Ectodermal cell (in vitro differentiated cells): ENCODE measurements at regions not wholly inside any gene's neighbourhood (a gene's known extent, or its start where the extent isn't known, plus 50 kb on each side); places are given as distances from the start of the nearest gene placed in this dataset.
"Not testable (repeated sequence)": the region's sequence is repeated elsewhere in the genome, so short reads cannot be mapped to it uniquely, and the experiment has no call there.

Source experiments
- H3K27ac ChIP-seq: 2 replicates; pipeline ENCODE4 v1.7.0; 2013; ENCODE audit warnings: mild to moderate bottlenecking, low read depth, low read length; ENCODE audit not compliant: insufficient read depth, poor library complexity, severe bottlenecking
- H3K27me3 ChIP-seq: 2 replicates; pipeline ENCODE4 v1.7.0; 2013; ENCODE audit warnings: mild to moderate bottlenecking, low read length; ENCODE audit not compliant: insufficient read depth, control insufficient read depth, poor library complexity, severe bottlenecking
- H3K36me3 ChIP-seq: one replicate; pipeline ENCODE4 v1.7.0; 2013; ENCODE audit warnings: low read length; ENCODE audit not compliant: control insufficient read depth, insufficient read depth
- H3K4me1 ChIP-seq: one replicate; pipeline ENCODE4 v1.7.0; 2013; ENCODE audit warnings: low read length; ENCODE audit not compliant: control insufficient read depth, insufficient read depth
- H3K4me3 ChIP-seq: 2 replicates; pipeline ENCODE4 v1.7.0; 2013; ENCODE audit warnings: low read depth, low read length, control low read depth; ENCODE audit not compliant: insufficient read depth
- H3K9me3 ChIP-seq: 2 replicates; pipeline ENCODE4 v1.7.0; 2013; ENCODE audit warnings: mild to moderate bottlenecking, low read length, moderate library complexity; ENCODE audit not compliant: control insufficient read depth
- WGBS, 2 experiments: methylation state at CpG; one replicate each; pipeline ENCODE4 v1.1.7; 2013; ENCODE audit warnings: missing lambda C conversion rate in 2 of 2; 5-methylcytosine and 5-hydroxymethylcytosine counted together

DNA sequence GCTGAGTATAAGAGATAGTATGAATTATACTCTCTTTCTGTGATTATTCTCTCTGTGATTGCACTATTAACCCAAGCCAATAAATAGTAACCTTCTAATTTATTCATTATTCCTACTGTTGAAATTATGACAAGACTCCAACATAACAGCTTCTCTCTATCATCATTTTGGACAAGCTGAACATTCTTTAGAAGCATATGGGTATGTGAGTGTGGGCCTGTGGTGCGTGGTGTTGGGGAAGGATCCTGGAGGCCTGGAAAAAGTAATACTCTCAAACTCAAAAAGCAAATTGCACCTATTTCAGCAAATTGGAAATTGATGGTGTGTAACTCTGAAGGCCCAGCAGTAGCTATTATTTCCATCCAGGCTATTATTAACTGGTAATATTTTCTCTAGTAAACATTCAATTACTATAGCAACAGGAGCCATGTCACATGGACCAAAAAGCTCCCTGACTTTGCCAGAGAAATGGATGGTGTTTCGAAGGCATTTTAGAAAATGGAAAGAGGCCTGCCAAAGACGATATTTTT is 502.8 kb downstream of the LTN1 start:
- 100% methylated on average over 2 of the region's 3 CpGs; no CpG with 5 or more reads in 1 of the 2 experiments for WGBS, 2 experiments
- Histone ChIP-seq H3K27me3 (no peaks in the 10 kb centered on the region), H3K9me3 (no peaks in the 10 kb centered on the region), H3K27ac (no peak overlapping the region), H3K4me1 (no peaks in the 10 kb centered on the region), H3K36me3 (no peaks in the 10 kb centered on the region), H3K4me3 (no peak overlapping the region)

DNA sequence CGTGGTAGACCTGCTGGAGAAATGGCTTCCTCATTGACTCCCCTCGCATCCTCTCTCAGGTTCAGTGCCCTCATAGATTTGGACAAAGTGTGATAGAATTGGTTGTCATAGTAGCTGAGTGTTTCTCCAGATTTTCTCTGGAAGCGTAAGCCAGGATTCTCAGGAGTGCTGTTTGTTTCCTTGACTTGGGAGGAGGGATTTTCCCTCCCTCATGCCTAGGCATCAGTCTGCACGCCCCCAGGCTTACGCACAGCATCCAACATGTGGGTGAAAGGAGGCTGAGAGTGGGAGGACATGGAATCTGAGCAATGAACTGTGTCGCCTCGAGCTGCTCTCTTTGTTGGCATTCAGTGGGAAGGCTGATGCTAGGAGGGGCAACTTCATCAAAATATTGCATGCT is 503.5 kb downstream of the LTN1 start:
- no peak overlapping the region for H3K4me3 ChIP-seq
- 77 to 81% methylated on average over 7 of the region's 7 CpGs for WGBS, 2 experiments
- no peaks in the 10 kb centered on the region for H3K9me3 ChIP-seq
- no peaks in the 10 kb centered on the region for H3K4me1 ChIP-seq
- no peaks in the 10 kb centered on the region for H3K27me3 ChIP-seq
- H3K36me3 ChIP-seq = no peaks in the 10 kb centered on the region
- H3K27ac ChIP-seq = no peak overlapping the region

DNA sequence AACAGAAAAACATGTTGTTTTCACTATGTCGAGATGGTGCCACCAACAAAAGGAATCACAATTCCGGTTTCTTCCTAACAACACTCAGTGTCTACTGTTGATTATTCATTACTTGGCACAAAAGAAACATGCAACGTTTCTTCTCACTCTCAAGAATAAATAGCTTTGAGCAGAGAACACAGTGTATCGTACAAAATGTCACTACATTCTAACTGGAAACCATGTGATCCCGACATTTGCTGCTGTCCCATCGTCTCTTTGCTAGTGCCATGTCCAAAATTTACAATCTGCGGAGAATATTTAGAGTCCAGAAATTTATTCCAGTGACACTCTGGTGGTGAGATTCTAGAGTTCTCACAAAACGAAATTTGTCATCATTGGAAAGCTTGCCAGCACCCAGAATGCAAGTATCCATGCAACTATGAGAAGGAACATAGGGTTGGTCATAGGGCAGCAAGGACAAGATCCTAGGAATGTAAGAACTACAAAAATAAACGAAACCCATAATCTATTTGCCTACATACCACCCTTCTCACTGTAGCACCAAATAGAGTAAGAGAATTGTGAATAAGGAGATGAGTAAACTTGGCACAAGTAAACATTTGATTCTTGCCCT is 505.1 kb downstream of the LTN1 start:
- H3K4me1 ChIP-seq = no peaks in the 10 kb centered on the region
- H3K36me3 ChIP-seq = no peaks in the 10 kb centered on the region
- no peaks in the 10 kb centered on the region for H3K27me3 ChIP-seq
- H3K27ac ChIP-seq = no peak overlapping the region
- H3K9me3 ChIP-seq = no peaks in the 10 kb centered on the region
- 83% methylated on average over 8 to 9 of the region's 9 CpGs for WGBS, 2 experiments
- H3K4me3 ChIP-seq = no peak overlapping the region

DNA sequence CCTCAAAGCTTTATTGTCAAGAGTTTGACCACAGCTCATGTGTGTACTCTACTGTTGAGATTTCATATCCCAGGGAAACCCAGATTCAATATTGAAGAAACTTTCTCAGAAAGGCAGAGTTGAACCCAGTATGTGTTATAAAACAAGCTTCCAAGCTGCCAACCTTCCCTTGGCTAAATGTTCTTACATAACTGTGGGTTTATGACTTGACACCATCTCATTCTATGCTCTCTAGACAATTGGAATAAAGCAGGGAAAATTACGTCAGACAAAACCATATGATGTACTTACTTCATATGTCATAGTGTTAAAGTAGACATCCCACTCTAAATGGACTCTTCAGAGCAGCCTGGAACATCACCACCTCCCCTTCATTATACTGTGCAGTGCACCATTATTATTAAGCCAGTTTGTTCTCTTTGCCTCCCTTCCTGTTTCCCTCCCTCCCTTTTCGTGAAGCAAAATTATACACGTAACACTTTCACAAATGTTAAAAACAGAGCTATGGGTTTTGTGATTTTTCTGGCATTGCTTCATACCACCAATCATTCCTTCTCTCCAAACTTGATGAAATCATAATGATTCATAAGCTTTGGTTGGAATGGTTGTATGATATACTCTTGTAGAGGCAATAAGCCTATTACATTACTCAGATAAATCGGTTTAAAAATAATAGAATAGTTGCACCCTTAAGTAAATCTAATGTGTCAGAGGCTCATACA is 507.2 kb downstream of the LTN1 start:
- Histone ChIP-seq H3K27ac (no peak overlapping the region), H3K4me3 (no peak overlapping the region), H3K4me1 (no peaks in the 10 kb centered on the region), H3K36me3 (no peaks in the 10 kb centered on the region), H3K9me3 (no peaks in the 10 kb centered on the region), H3K27me3 (no peaks in the 10 kb centered on the region)
- WGBS, 2 experiments = 74 to 99% methylated on average over 2 to 4 of the region's 4 CpGs

DNA sequence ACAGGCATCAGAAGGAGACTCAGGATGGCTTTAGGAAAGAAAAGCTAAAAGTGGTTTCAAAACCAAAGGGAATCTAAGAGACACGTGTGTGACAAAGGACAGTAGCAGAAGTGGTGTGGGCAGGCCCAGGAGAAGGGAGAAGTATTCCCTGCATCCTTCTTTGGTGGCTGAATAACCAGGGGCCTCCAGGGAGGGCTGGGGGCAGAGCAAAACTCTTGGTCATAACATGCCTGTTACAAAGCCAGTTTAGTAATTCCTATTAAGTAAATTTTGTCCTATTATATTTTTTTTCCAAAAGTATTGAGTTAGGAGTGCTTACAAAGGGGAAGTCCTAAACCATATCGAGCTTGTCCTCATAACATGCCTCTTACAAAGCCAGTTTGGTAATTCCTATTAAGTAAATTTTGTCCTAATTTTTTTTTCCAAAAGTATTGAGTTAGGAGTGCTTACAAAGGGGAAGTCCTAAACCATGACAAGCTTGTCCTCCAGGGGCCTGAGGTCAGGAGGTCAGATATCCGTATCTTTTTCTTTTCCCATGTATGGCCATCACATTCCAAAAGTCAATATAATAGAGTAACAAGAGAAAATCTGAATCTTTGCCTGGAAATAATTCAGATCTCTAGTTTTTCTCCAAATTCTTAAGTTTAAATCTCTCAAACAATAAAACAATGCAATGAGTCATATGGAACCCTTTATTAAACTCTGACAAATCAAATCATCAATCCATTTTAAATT is 509.2 kb downstream of the LTN1 start:
- no peaks in the 10 kb centered on the region for H3K4me1 ChIP-seq
- H3K36me3 ChIP-seq = no peaks in the 10 kb centered on the region
- H3K4me3 ChIP-seq = no peak overlapping the region
- WGBS, 2 experiments = 83% methylated on average over 2 to 3 of the region's 3 CpGs
- no peaks in the 10 kb centered on the region for H3K27me3 ChIP-seq
- no peaks in the 10 kb centered on the region for H3K9me3 ChIP-seq
- no peak overlapping the region for H3K27ac ChIP-seq

DNA sequence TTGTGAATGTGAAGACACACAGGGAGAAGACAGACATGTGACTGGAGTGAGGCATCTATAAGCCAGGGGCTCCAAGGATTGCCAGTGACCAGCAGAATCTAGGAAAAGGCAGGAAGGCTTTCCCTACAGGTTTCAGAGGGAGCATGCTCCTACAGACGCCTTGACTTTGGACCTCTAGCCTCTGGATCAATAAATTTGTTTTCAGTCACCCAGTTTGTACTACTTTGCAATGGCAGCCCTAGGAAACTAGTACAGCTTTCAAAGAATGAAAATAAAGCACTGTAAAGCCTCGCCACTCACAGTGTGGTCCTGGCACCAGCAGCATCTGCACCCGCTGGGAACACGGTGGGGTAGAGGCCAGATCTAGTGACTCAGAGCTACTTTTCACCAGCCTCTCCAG is 510.0 kb downstream of the LTN1 start:
- H3K4me1 ChIP-seq = no peaks in the 10 kb centered on the region
- H3K4me3 ChIP-seq = no peak overlapping the region
- no peaks in the 10 kb centered on the region for H3K9me3 ChIP-seq
- 88 to 94% methylated on average over 4 of the region's 4 CpGs for WGBS, 2 experiments
- H3K27ac ChIP-seq = no peak overlapping the region
- no peaks in the 10 kb centered on the region for H3K36me3 ChIP-seq
- H3K27me3 ChIP-seq = no peaks in the 10 kb centered on the region

DNA sequence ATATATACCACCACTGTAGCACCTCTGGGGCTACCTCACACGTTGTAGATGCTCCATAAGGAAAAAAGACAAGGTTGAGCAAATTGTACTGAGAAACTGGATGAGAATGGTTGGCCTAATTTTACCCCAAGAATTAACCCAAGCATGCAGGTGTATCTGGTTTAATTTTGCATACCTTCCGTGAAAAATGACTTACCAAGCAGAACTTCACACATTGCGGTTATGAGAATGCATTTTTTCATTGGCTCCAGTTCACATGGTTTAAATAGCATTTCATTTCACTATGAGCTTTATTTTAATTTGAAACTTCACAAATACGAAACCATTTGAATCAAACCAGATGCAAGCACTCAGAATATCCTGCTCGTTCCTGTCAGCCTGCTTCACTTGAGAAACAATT is 512.2 kb downstream of the LTN1 start:
- Histone ChIP-seq H3K36me3 (no peaks in the 10 kb centered on the region), H3K4me3 (no peak overlapping the region), H3K9me3 (no peaks in the 10 kb centered on the region), H3K4me1 (no peaks in the 10 kb centered on the region), H3K27me3 (no peaks in the 10 kb centered on the region), H3K27ac (no peak overlapping the region)
- WGBS, 2 experiments = 75 to 76% methylated on average over 5 of the region's 5 CpGs

DNA sequence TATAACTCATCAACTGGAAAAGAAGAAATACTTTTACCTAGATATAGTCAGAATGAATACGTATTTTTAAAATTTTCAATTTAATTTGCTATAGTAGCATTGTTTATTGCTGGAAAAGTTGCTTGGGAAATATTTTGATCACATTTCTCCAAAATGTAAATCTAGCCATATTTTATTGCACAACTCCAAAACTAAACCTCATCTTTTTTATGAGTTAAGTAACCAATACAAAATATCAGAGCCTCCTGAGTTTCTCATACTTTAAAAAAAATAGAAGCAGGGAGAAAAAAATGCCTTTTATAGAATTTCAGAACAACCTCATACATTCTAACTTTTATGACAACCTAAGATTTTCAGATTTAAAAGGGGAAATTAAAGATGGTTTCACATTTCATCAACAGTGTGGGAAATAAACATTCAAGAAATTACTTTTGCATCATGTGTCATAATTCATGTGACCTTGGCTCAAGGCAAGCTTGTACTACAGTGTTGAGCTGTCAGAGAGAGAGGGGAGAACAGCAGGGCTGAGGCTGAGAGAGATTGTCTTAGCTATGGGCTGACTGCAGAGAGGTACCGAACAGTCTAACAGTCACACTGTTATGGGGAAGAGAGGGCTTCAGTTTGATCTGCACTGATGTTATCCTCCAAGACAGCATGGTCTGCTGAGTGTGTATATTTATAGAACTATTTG is 519.0 kb downstream of the LTN1 start:
- H3K4me3 ChIP-seq = no peak overlapping the region
- 99 to 100% methylated on average over 1 to 2 of the region's 2 CpGs for WGBS, 2 experiments
- no peak overlapping the region for H3K27ac ChIP-seq
- H3K4me1 ChIP-seq = no peaks in the 10 kb centered on the region
- no peaks in the 10 kb centered on the region for H3K9me3 ChIP-seq
- no peaks in the 10 kb centered on the region for H3K27me3 ChIP-seq
- no peaks in the 10 kb centered on the region for H3K36me3 ChIP-seq

DNA sequence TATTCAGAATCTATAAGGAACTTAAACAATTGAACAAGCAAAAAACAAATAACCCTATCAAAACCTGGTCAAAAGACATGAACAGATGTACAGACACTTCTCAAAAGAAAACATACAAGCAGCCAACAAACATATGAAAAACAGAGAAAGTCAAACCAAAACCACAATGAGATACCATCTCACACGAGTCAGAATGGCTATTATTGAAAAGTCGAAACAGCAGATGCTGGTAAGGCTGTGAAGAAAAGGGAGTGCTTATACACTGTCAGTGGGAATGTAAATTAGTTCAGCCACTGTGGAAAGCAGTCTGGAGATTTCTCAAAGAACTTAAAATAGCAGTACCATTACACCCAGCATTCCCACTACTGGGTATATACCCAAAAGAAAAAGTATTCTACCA is 520.1 kb downstream of the LTN1 start:
- H3K27me3 ChIP-seq, H3K36me3 ChIP-seq, H3K4me3 ChIP-seq, H3K4me1 ChIP-seq, H3K9me3 ChIP-seq, H3K27ac ChIP-seq: not testable (repeated sequence)
- 82 to 86% methylated on average over 2 of the region's 2 CpGs for WGBS, 2 experiments

DNA sequence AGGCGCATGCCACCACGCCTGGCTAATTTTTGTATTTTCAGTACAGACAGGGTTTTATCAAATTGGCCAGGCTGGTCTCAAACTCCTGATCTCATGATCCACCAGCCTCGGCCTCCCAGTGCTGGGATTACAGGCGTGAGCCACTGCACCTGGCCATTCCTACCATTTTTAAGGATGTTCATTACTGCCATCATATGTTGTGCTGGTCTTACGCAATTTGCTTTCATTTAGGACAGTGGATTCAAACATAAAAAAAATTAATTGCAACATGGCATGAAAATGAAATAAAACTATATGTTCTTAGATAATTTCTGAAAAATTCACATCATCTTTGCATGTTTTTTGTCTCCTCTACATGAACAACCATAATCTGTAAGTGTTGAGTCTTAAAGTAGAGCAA is 527.7 kb downstream of the LTN1 start:
- Histone ChIP-seq H3K36me3 (no peaks in the 10 kb centered on the region), H3K9me3 (no peaks in the 10 kb centered on the region), H3K4me3 (no peak overlapping the region), H3K27ac (no peak overlapping the region), H3K4me1 (no peaks in the 10 kb centered on the region), H3K27me3 (no peaks in the 10 kb centered on the region)
- WGBS, 2 experiments = 95 to 96% methylated on average over 5 of the region's 5 CpGs
